ENCODE measurements at regions not wholly inside any gene's neighbourhood (a gene's known extent, or its start where the extent isn't known, plus 50 kb on each side); places are given as distances from the start of the nearest gene placed in this dataset.

GRCh38 chr7:53245721-53246120 is 210.3 kb downstream of the POM121L12 start:
- TF ChIP-seq CTCF (IDR thresholded peaks at IDR 0.05) (no peak), ZFX (IDR thresholded peaks at IDR 0.05; ENCODE audit: borderline replicate concordance) (no peak)

Measured in 22Rv1 (cell line).